ENCODE measurements at regions not wholly inside any gene's neighbourhood (a gene's known extent, or its start where the extent isn't known, plus 50 kb on each side); places are given as distances from the start of the nearest gene placed in this dataset.

DNA sequence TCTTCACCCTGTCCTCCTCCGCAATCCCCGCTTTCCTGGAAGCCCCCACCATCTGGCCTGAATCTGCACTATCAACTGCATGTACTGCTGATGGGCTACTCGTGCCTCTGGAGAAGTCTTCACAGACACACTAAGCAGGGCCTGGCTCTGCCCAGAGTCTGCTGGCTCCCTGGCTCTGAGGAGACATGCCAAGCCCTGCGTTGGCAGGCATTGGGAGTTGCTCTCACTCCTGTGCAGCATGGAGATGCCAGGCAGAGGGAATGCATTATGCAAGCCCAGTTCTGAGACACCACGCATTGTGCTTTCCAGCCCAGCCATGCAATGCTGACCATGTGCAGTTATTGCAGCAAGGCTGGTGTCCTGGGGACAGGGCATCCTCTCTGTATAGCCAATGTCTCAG is 314.6 kb downstream of the CXCL12 start:
- H3K27me3 Mint-ChIP-seq (ENCODE audit: low read depth in 3 of 3): peaks cover 0 to 5% (median 5%) of the 10 kb centered on the region in 3 donors
- no peaks in the 10 kb centered on the region for H3K36me3 Mint-ChIP-seq
- H3K27ac Mint-ChIP-seq: no peak overlapping the region

DNA sequence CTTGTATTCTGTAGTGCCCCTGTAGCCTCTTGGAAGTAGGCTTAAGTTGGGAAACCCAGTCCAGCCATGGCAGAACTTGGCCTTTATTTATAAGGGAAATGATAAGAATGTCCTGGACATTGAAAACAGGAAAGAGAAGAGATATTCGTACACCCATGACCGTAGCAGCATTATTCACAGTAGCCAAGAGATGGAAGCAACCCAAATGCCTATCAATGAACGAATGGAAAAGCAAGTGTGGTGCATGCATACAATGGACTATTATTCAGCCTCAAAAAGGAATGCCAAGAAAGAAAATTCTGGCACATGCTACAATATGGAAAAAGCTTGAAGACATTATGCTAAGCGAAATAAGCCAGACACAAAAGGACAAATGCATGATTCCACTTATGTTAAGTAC is 315.3 kb downstream of the CXCL12 start:
- no peak overlapping the region for H3K4me3 ChIP-seq (replicated peaks in 1 of 3; ENCODE audit: low read depth in 2 of 3, low read length in 3 of 3)
- H2AFZ ChIP-seq (ENCODE audit: insufficient read depth, low read depth, low read length, poor library complexity, severe bottlenecking): no peak overlapping the region
- H3K79me2 ChIP-seq (ENCODE audit: insufficient read depth, low read length): no peaks in the 10 kb centered on the region
- H3K4me3 Mint-ChIP-seq: no peak overlapping the region
- H3K27ac ChIP-seq (ENCODE audit: low read depth in 1 of 2, low read length in 2 of 2): no peak overlapping the region
- H3K36me3 Mint-ChIP-seq: no peaks in the 10 kb centered on the region
- DNase-seq: no peak
- no peaks in the 10 kb centered on the region for H3K36me3 ChIP-seq (replicated peaks in 1 of 2; ENCODE audit: control insufficient read depth in 1 of 2, insufficient read depth in 2 of 2, low read length in 2 of 2)
- WGBS (ENCODE audit: insufficient coverage): 94% methylated on average over 3 of the region's 4 CpGs
- intact Hi-C loops (cut with micrococcal nuclease): no loop called here
- TF ChIP-seq, protein P1, sequence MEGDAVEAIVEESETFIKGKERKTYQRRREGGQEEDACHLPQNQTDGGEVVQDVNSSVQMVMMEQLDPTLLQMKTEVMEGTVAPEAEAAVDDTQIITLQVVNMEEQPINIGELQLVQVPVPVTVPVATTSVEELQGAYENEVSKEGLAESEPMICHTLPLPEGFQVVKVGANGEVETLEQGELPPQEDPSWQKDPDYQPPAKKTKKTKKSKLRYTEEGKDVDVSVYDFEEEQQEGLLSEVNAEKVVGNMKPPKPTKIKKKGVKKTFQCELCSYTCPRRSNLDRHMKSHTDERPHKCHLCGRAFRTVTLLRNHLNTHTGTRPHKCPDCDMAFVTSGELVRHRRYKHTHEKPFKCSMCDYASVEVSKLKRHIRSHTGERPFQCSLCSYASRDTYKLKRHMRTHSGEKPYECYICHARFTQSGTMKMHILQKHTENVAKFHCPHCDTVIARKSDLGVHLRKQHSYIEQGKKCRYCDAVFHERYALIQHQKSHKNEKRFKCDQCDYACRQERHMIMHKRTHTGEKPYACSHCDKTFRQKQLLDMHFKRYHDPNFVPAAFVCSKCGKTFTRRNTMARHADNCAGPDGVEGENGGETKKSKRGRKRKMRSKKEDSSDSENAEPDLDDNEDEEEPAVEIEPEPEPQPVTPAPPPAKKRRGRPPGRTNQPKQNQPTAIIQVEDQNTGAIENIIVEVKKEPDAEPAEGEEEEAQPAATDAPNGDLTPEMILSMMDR (IDR thresholded peaks at IDR 0.05): no peak
- no peaks in the 10 kb centered on the region for H3K4me1 Mint-ChIP-seq
- peaks cover 0 to 4% (median 0%) of the 10 kb centered on the region in 7 donors for H3K9me3 Mint-ChIP-seq
- H3K27me3 ChIP-seq (ENCODE audit: control insufficient read depth in 2 of 2, insufficient read depth in 2 of 2, low read length in 2 of 2): no peaks in the 10 kb centered on the region
- H3K4me1 ChIP-seq (ENCODE audit: control insufficient read depth in 1 of 2, insufficient read depth in 2 of 2, low read length in 2 of 2): no peaks in the 10 kb centered on the region
- H3K27ac Mint-ChIP-seq: no peak overlapping the region
- H3K9me3 ChIP-seq (replicated peaks in 1 of 2; ENCODE audit: control insufficient read depth in 1 of 2, insufficient read depth in 1 of 2, low read length in 2 of 2): peaks cover 0 to 4% of the 10 kb centered on the region in 2 donors
- H3K27me3 Mint-ChIP-seq (ENCODE audit: low read depth in 3 of 3): peaks cover 0 to 5% (median 5%) of the 10 kb centered on the region in 3 donors
- no peak overlapping the region for H3K9ac ChIP-seq (ENCODE audit: insufficient read depth, low read length, poor library complexity, severe bottlenecking)
- H4K20me1 ChIP-seq (ENCODE audit: insufficient read depth, low read length): no peaks in the 10 kb centered on the region
- no peak overlapping the region for H3K4me2 ChIP-seq (replicated peaks; ENCODE audit: extremely low read depth, low read length, poor library complexity, severe bottlenecking)

More for the DNA sequence above, 314.6 kb downstream of the CXCL12 start:
- Mint-ChIP-seq H3K4me3 (no peak overlapping the region), H3K9me3 (peaks cover 0 to 4% (median 2%) of the 10 kb centered on the region in 7 donors), H3K4me1 (no peaks in the 10 kb centered on the region)
- no peak overlapping the region for H3K4me2 ChIP-seq (replicated peaks; ENCODE audit: extremely low read depth, low read length, poor library complexity, severe bottlenecking)
- WGBS (ENCODE audit: insufficient coverage): 83% methylated on average over 3 of the region's 5 CpGs
- H3K27ac ChIP-seq (ENCODE audit: low read depth in 1 of 2, low read length in 2 of 2): no peak overlapping the region
- no peaks in the 10 kb centered on the region for H4K20me1 ChIP-seq (ENCODE audit: insufficient read depth, low read length)
- intact Hi-C loops (cut with micrococcal nuclease): no loop called here
- DNase-seq: no peak
- H3K9ac ChIP-seq (ENCODE audit: insufficient read depth, low read length, poor library complexity, severe bottlenecking): no peak overlapping the region
- no peaks in the 10 kb centered on the region for H3K4me1 ChIP-seq (ENCODE audit: control insufficient read depth in 1 of 2, insufficient read depth in 2 of 2, low read length in 2 of 2)
- H3K27me3 ChIP-seq (ENCODE audit: control insufficient read depth in 2 of 2, insufficient read depth in 2 of 2, low read length in 2 of 2): no peaks in the 10 kb centered on the region
- no peaks in the 10 kb centered on the region for H3K79me2 ChIP-seq (ENCODE audit: insufficient read depth, low read length)
- peaks cover 0 to 9% of the 10 kb centered on the region in 2 donors for H3K9me3 ChIP-seq (replicated peaks in 1 of 2; ENCODE audit: control insufficient read depth in 1 of 2, insufficient read depth in 1 of 2, low read length in 2 of 2)
- no peak overlapping the region for H3K4me3 ChIP-seq (replicated peaks in 1 of 3; ENCODE audit: low read depth in 2 of 3, low read length in 3 of 3)
- H2AFZ ChIP-seq (ENCODE audit: insufficient read depth, low read depth, low read length, poor library complexity, severe bottlenecking): no peak overlapping the region
- H3K36me3 ChIP-seq (replicated peaks in 1 of 2; ENCODE audit: control insufficient read depth in 1 of 2, insufficient read depth in 2 of 2, low read length in 2 of 2): no peaks in the 10 kb centered on the region
- TF ChIP-seq, protein P1 (IDR thresholded peaks at IDR 0.05): no peak
